ENCODE measurements at regions not wholly inside any gene's neighbourhood (a gene's known extent, or its start where the extent isn't known, plus 50 kb on each side); places are given as distances from the start of the nearest gene placed in this dataset.

DNA sequence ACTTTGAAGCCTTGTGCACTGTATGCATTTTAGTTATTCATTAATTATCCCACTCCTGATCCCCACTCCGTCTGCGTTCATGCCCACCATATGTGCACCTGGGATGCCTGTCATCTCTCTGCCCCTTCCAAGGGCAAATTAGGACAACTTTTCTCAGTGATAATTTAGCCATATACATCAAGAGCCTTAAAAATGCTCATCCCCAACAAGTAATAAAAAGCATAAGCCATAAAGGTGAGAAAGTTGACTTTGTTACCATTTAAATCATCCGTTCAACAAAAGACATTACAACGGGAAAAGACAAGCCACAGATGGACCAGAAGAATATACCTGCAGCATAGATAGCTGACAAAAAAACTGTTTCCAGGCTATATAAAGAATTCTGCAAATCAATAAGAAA is 131.4 kb upstream of the LINGO1 start:
- Histone ChIP-seq H3K4me3 (ENCODE audit: low read depth, low read length) (no peak overlapping the region), H3K36me3 (ENCODE audit: control insufficient read depth, insufficient read depth, low read length) (no peaks in the 10 kb centered on the region), H3K27me3 (ENCODE audit: control insufficient read depth, insufficient read depth, low read length) (peaks cover 23% of the 10 kb centered on the region)
- TF ChIP-seq, protein P1, sequence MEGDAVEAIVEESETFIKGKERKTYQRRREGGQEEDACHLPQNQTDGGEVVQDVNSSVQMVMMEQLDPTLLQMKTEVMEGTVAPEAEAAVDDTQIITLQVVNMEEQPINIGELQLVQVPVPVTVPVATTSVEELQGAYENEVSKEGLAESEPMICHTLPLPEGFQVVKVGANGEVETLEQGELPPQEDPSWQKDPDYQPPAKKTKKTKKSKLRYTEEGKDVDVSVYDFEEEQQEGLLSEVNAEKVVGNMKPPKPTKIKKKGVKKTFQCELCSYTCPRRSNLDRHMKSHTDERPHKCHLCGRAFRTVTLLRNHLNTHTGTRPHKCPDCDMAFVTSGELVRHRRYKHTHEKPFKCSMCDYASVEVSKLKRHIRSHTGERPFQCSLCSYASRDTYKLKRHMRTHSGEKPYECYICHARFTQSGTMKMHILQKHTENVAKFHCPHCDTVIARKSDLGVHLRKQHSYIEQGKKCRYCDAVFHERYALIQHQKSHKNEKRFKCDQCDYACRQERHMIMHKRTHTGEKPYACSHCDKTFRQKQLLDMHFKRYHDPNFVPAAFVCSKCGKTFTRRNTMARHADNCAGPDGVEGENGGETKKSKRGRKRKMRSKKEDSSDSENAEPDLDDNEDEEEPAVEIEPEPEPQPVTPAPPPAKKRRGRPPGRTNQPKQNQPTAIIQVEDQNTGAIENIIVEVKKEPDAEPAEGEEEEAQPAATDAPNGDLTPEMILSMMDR (IDR thresholded peaks at IDR 0.05; ENCODE audit: insufficient read depth, low read length, poor library complexity, severe bottlenecking), result no peak
- no peak for DNase-seq (ENCODE audit: low read depth)

DNA sequence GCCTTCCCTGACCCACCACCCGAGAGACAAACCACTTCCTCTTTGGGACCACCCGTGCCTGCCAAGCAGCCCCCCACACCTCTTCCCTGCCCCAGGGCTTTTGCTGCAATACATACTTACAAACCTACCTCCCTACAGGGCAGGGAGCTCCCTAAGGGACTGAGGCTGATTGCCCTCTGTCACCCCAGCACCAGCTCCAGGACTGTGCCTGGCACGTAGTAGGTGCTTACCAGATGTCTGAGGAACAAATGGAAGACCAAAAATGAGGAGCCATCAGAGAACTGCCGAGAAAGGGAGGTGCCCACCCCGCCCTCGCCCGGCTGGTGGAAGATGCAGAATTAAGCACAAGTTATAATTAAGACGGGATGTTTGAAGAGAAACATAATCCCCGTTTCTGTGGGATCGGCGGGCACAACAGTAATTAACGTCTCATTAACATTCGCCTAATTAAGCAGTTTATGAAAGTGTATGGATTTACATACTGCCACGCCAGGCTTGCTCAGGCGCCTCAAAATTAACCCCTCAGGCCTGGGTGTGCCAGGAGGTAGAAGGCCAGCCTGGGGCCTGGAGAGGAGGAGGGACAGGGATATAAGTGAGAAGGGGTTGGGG is 130.1 kb upstream of the LINGO1 start:
- TF ChIP-seq, protein P1 (IDR thresholded peaks at IDR 0.05; ENCODE audit: insufficient read depth, low read length, poor library complexity, severe bottlenecking), result no peak
- H3K36me3 ChIP-seq (ENCODE audit: control insufficient read depth, insufficient read depth, low read length), result no peaks in the 10 kb centered on the region
- no peak overlapping the region for H3K4me3 ChIP-seq (ENCODE audit: low read depth, low read length)
- peaks cover 16% of the 10 kb centered on the region for H3K27me3 ChIP-seq (ENCODE audit: control insufficient read depth, insufficient read depth, low read length)
- DNase-seq (ENCODE audit: low read depth), result no peak

DNA sequence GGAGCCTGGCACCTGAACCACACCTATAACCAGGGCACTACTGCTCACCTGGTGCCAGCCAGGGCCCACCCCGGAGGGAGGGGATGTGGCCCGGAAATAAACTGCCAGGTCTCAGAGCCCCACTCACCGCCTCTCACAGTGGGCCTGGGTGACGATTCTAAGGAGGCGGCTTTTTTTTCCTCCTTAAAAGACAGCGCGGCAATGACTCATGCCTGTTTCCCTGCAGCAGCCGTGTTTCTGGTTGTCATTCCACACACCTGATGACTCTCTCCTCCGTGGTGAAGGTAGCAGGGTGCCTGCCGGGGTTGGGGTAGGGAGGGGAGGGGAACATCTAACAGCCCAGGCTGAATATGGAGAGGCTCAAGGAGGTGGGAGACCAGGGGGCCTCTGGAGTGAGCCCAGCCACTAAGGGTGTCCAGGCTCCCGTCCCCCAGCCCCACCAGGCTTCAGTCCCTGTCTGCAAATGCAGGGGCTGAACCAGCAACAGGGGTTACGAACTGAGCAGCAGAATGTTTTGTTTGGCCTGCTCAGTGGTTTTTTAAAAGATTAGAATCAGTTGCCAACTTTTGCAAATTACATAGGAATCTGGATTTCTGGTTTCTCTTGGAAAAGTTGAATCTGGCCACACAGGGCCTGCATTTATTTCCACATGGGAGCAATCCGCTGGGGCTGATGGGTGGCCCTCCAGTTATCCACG is 127.3 kb upstream of the LINGO1 start:
- H3K27me3 ChIP-seq (ENCODE audit: control insufficient read depth, insufficient read depth, low read length), result peaks cover 12% of the 10 kb centered on the region
- H3K4me3 ChIP-seq (ENCODE audit: low read depth, low read length), result no peak overlapping the region
- no peaks in the 10 kb centered on the region for H3K36me3 ChIP-seq (ENCODE audit: control insufficient read depth, insufficient read depth, low read length)
- DNase-seq (ENCODE audit: low read depth), result no peak
- TF ChIP-seq, protein P1 (IDR thresholded peaks at IDR 0.05; ENCODE audit: insufficient read depth, low read length, poor library complexity, severe bottlenecking), result no peak

DNA sequence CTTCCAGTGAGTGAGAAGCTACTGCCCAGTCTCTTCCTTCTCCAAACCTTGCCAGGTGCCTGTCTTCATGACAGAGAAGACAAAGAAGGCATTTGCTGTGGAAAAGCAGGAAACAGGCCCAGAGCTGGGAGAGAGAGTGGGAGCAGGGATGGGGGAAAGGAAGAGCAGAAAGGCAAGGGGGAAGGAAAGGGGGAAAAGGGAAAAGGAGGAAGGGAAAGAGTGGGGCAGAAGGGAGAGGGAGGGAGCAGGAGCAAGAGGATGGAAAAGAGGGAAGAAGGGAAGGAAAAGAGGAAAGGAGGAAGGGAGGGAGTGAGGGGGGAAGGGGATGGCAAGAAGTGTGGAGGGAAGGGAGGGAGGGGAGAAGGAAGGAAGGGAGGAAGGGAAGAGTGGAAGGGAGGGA is 121.2 kb upstream of the LINGO1 start:
- Histone ChIP-seq H3K36me3 (ENCODE audit: control insufficient read depth, insufficient read depth, low read length) (no peaks in the 10 kb centered on the region), H3K27me3 (ENCODE audit: control insufficient read depth, insufficient read depth, low read length) (peaks cover 6% of the 10 kb centered on the region)

DNA sequence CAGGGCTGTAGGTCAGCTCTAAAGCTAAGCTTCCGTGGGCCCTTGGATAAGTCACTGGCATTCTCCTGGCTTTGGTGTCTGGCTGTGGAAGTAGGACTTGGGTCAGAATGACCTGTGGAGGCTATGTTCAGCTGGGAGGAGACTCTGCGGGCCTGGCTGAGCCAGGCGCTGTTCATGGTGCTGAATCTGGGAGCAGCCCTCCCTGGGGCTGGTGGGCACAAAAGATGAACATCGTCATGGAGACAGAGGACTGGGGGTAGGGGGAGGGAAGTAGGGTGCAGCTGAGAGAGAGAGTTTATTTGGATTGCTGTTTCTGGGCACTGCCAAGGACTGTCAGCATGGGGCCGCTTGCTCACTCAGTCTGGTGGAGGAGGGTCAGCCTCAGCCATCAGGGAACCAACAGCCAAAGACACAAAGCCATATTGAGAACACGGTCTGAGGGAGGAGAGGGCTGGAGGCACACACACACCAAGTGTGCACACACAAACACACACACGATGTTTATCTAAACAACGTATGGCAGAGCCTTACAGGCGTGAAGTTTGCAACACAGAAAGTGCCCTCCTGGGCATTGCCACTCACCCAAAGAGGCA is 120.7 kb upstream of the LINGO1 start:
- TF ChIP-seq, protein P1 (IDR thresholded peaks at IDR 0.05; ENCODE audit: insufficient read depth, low read length, poor library complexity, severe bottlenecking), result no peak

More for the DNA sequence above, 121.2 kb upstream of the LINGO1 start:
- no peak overlapping the region for H3K4me3 ChIP-seq (ENCODE audit: low read depth, low read length)
- TF ChIP-seq, protein P1 (IDR thresholded peaks at IDR 0.05; ENCODE audit: insufficient read depth, low read length, poor library complexity, severe bottlenecking), result no peak
- DNase-seq (ENCODE audit: low read depth), result no peak

More for the DNA sequence above, 120.7 kb upstream of the LINGO1 start:
- Histone ChIP-seq H3K27me3 (ENCODE audit: control insufficient read depth, insufficient read depth, low read length) (peaks cover 6% of the 10 kb centered on the region), H3K36me3 (ENCODE audit: control insufficient read depth, insufficient read depth, low read length) (no peaks in the 10 kb centered on the region), H3K4me3 (ENCODE audit: low read depth, low read length) (no peak overlapping the region)
- no peak for DNase-seq (ENCODE audit: low read depth)
